Stimulated activated naive CD4-positive, alpha-beta T cell (primary cell): ENCODE measurements at regions not wholly inside any gene's neighbourhood (a gene's known extent, or its start where the extent isn't known, plus 50 kb on each side); places are given as distances from the start of the nearest gene placed in this dataset.
"Not testable (repeated sequence)": the region's sequence is repeated elsewhere in the genome, so short reads cannot be mapped to it uniquely, and the experiment has no call there.

Experiments used
- DNase-seq, 6 experiments: peaks; one replicate each; lab custom pipeline; 2025; lab: John Stamatoyannopoulos, UW

DNA sequence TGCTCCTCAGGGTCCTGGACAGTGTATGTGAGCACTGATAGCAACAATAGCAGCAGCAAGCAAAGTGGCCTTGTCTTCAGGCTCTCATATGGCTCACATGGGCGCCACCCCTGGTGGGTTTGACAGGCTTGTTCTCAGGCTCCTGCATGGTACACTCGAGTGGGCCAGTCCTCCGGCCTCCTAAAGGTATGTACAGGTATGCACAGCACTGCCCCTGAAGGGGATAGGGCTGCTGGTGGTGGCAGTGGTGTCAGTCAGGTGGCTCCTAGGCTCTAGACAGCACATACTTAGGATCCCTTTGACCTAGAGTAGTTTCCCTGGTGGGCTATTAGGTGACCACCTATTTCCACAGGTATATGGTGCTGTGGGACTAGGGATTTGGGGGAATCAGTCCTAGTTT, 79.8 kb downstream of the LGALS9B start:
- not testable (repeated sequence) for DNase-seq

DNA sequence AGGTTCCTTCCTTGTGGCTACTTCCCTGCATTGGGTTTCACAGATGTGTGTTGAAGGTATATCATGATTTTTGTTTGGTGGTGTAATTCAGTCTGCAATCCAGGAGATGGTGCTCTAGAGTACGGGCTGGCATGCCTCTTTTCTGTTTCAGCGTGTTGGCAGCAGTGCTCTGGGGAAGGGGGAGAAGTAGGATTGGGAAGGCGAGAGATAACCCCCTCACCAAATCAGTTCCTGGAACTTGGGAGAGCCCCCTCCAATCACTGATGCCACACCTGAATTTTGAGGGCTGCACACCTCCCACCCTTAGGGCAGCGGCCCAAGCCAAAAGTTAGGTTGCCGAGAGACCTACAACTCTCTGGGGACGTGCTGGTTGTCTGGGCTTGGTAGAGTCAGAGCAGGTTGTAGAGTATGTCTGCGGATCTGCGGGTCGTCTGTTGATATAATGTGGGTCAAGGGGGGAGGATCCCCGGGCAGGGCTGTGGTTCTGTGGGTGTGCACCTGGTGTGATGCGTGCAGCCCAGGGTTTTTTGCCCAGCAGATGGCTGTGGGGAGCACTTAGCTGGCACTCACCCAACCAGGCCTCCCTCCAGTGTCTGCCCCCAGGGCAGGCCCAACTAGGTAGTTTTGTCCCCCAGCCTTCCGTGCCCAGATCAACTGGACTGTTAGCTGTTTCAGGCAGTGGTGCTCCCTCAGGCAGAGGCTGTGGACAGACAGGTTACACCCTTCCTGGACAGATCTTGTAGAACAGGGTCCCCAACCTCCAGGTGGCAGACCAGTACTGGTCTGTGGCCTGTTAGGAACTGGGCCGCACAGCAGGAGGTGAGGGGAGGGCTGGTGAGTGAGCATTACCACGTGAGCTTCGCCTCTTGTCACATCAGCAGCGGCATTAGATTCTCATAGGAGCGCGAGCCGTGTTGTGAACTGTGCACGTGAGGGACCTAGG, 85.7 kb downstream of the LGALS9B start:
- DNase-seq = peak in 4 of 6 experiments; percentile 11 to 70 (median 26)

GRCh38 chr17:20380625-20381024, 86.7 kb downstream of the LGALS9B start:
- DNase-seq = not testable (repeated sequence)

DNA sequence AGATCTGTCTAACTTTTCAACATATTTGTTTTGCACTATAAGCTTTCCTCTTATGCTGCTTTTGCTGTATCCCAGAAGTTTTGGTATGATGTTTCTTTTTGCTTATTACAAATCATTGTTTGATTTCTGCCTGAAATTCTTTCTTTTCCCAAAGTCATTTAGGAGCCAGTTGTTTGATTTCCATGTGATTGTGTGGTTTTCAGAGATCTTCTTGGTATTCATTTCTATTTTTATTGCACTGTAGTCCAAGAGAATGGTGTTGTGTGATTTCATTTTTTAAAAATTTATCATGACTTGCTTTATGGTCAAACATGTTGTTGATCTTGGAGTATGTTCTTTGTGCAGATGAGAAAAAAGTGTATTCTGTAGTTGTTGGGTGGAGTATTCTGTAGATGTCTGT, 88.1 kb downstream of the LGALS9B start:
- DNase-seq = not testable (repeated sequence)

- not testable (repeated sequence) for DNase-seq
These were observed 90.7 kb downstream of the LGALS9B start for GRCh38 chr17:20376642-20377041.

- not testable (repeated sequence) for DNase-seq
These were observed 91.6 kb downstream of the LGALS9B start for GRCh38 chr17:20375745-20376144.
